Bronchial epithelial cell (primary cell): ENCODE measurements at regions not wholly inside any gene's neighbourhood (a gene's known extent, or its start where the extent isn't known, plus 50 kb on each side); places are given as distances from the start of the nearest gene placed in this dataset.

Experiments used
- DNase-seq: peaks from one replicate; pipeline ENCODE4 v3.0.0-alpha.2; 2010; ENCODE audit warnings: low read depth
- FAIRE-seq: peaks from 2 replicates; lab custom pipeline; 2011; peaks lifted over from hg19 to GRCh38; lab: Jason Lieb, UNC
- H3K27me3 ChIP-seq: 2 replicates; pipeline ENCODE4 v1.5.1; 2011; ENCODE audit warnings: low read length; ENCODE audit not compliant: control insufficient read depth, insufficient read depth
- H3K36me3 ChIP-seq: 2 replicates; pipeline ENCODE4 v1.5.1; 2011; ENCODE audit warnings: low read length; ENCODE audit not compliant: control insufficient read depth, insufficient read depth
- H3K4me3 ChIP-seq: 2 replicates; pipeline ENCODE4 v1.5.1; 2011; ENCODE audit warnings: mild to moderate bottlenecking, low read depth, low read length, control low read depth
- CTCF ChIP-seq: IDR thresholded peaks from 2 replicates; pipeline ENCODE4 v1.5.1; 2011; ENCODE audit warnings: mild to moderate bottlenecking, moderate library complexity, low read length, control low read depth, inconsistent platforms; ENCODE audit not compliant: insufficient read depth, severe bottlenecking

DNA sequence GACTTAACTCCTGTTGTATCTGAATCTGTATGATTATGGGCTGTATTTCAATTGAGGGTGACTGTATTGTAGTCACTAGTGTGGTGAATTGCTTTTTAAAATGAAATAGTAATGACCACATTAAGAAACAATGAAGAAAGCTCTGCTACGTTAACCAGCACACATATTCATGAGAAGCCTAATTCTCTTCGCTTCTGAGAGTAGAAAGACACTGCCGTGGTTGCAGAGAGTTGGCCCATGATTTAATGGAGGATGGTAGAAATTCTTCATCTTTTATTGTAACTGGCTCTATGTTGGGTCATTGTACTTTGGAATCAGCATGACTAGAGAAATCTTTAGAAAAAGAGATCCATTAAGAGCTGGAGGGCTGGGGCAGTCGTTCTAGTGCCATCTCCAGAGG is 451.5 kb downstream of the PCDH17 start:
- FAIRE-seq (no peak), DNase-seq (no peak)
- Histone ChIP-seq H3K4me3 (no peak overlapping the region), H3K36me3 (no peaks in the 10 kb centered on the region), H3K27me3 (no peaks in the 10 kb centered on the region)
- TF ChIP-seq CTCF = no peak

GRCh38 chr13:58085274-58085673 is 453.7 kb downstream of the PCDH17 start:
- H3K36me3 ChIP-seq = no peaks in the 10 kb centered on the region
- DNase-seq (no peak), FAIRE-seq (no peak)
- no peak overlapping the region for H3K4me3 ChIP-seq
- TF ChIP-seq CTCF = no peak
- no peaks in the 10 kb centered on the region for H3K27me3 ChIP-seq

GRCh38 chr13:58085819-58086218 is 454.3 kb downstream of the PCDH17 start:
- no peak overlapping the region for H3K4me3 ChIP-seq
- DNase-seq (no peak), FAIRE-seq (no peak)
- H3K27me3 ChIP-seq = no peaks in the 10 kb centered on the region
- no peak for TF ChIP-seq CTCF
- no peaks in the 10 kb centered on the region for H3K36me3 ChIP-seq

DNA sequence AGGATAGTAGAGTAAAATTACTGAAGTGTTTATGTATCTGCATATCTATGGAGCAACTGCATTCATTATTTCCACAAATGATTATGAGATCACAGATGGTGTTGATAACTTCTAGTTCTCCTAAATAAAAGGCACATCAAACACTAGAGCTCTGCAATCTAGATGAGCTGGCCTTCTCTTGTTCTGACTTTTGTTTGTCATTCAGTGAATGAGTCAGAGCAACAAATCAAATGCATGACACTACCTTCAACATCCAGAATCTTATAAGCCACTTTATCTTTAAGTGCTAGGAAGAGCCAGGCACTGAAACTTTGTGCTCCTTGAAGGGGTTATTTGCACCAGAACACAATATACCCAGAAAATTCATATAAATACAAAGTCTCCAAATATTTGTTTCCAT is 456.0 kb downstream of the PCDH17 start:
- no peak for TF ChIP-seq CTCF
- no peak for DNase-seq

DNA sequence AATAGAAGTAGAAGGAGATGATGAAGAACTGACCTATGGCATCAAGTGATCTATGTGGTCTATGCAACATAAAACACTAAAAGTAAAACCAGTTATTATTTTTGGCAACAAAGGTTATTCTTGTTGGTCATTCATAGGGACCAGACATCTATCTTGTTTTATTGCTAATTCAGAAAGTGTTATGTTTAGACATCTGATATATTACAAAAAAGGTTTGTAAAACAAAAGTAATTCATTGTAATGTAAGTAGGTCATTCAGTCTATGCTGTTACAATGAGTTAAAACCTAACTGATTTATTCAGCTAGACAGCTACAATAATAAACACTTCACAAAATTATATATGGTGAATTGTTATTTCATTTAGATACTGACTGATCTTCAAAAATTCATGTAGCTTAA is 461.9 kb downstream of the PCDH17 start:
- no peak for FAIRE-seq
- no peaks in the 10 kb centered on the region for H3K36me3 ChIP-seq
- no peak for DNase-seq
- H3K4me3 ChIP-seq = no peak overlapping the region
- H3K27me3 ChIP-seq = no peaks in the 10 kb centered on the region
- TF ChIP-seq CTCF = no peak

More for the DNA sequence above, 456.0 kb downstream of the PCDH17 start:
- H3K27me3 ChIP-seq = no peaks in the 10 kb centered on the region
- no peak for FAIRE-seq
- H3K36me3 ChIP-seq = no peaks in the 10 kb centered on the region
- no peak overlapping the region for H3K4me3 ChIP-seq

DNA sequence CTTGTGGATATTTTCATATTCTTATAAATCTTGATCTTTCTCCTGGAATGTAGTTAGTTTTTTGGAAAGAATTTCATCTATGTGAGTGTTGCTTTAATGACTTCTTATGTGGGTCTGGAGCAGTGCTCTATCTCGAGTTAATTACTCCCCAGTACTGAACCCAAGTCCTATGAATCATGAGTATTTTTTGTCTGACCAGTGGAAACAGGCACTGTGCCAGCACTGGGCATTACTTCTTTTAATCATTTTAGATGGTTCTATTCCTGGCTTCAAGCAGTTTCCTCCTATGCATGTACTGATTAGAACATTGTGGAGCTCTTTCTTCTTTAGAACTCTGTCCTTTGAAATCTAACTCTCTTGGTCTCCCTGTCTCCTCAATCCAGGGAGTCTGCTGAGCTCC is 466.3 kb downstream of the PCDH17 start:
- no peak overlapping the region for H3K4me3 ChIP-seq
- no peak for FAIRE-seq
- H3K27me3 ChIP-seq = no peaks in the 10 kb centered on the region
- DNase-seq = no peak
- no peaks in the 10 kb centered on the region for H3K36me3 ChIP-seq
- TF ChIP-seq CTCF = no peak
